CD4-positive, alpha-beta T cell (primary cell): ENCODE measurements at regions not wholly inside any gene's neighbourhood (a gene's known extent, or its start where the extent isn't known, plus 50 kb on each side); places are given as distances from the start of the nearest gene placed in this dataset.

Experiments used
- ATAC-seq: fragments of 200-7000 bp; cut with Tn5 transposase; one replicate; pipeline ENCODE4 v1.10.0; 2022; ENCODE audit warnings: mild to moderate bottlenecking; ENCODE audit not compliant: poor library complexity
- CTCF ChIA-PET: fragments of 350-600 bp; sonication (Branson Sonifier 250); formaldehyde crosslinking; loops from one replicate; lab custom pipeline; 2021; ENCODE audit warnings: antibody characterized with exemption, inconsistent platforms; lab: Charles Lee
- POLR2A ChIA-PET: fragments of 350-600 bp; sonication (Branson Sonifier 250); formaldehyde crosslinking; loops from one replicate; lab custom pipeline; 2021; ENCODE audit warnings: antibody characterized with exemption, inconsistent platforms; lab: Charles Lee
- DNase-seq, 14 experiments: peaks; one replicate each; pipeline ENCODE4 v3.0.0-alpha.2; 2013 to 2020; ENCODE audit warnings: mixed read lengths in 2 of 14
- H3K27ac ChIP-seq, 2 donors: one replicate each; pipeline versions ENCODE4 v1.5.1 to v1.7.0; 2013; ENCODE audit warnings: low read length in 2 of 2, low read depth in 1 of 2, mild to moderate bottlenecking in 1 of 2
- H3K27me3 ChIP-seq, 2 experiments: 1 replicate in 1 of 2; 2 replicates in 1 of 2; pipeline versions ENCODE4 v1.6.1 to v1.7.0; 2013; ENCODE audit warnings: low read length in 2 of 2, control low read depth in 1 of 2, mild to moderate bottlenecking in 1 of 2, moderate library complexity in 1 of 2; ENCODE audit not compliant: insufficient read depth in 2 of 2, control insufficient read depth in 1 of 2
- H3K36me3 ChIP-seq: one replicate; pipeline ENCODE4 v1.6.1; 2013; ENCODE audit warnings: low read length, control low read depth; ENCODE audit not compliant: insufficient read depth
- H3K4me1 ChIP-seq: one replicate; pipeline ENCODE4 v1.6.1; 2013; ENCODE audit warnings: low read length, control low read depth; ENCODE audit not compliant: insufficient read depth
- H3K4me3 ChIP-seq: one replicate; pipeline ENCODE4 v1.5.1; 2013; ENCODE audit warnings: mild to moderate bottlenecking, low read length, moderate library complexity
- H3K9me3 ChIP-seq, 2 experiments: 1 replicate in 1 of 2; 2 replicates in 1 of 2; pipeline versions ENCODE4 v1.6.1 to v1.7.0; 2013; ENCODE audit warnings: low read length in 2 of 2, mild to moderate bottlenecking in 2 of 2, control low read depth in 1 of 2, moderate library complexity in 1 of 2; ENCODE audit not compliant: control insufficient read depth in 1 of 2, insufficient read depth in 1 of 2
- H3K27ac Mint-ChIP-seq: one replicate; pipeline ENCODE4 v1.8.0; 2020; ENCODE audit warnings: mixed read lengths
- H3K27me3 Mint-ChIP-seq: one replicate; pipeline ENCODE4 v1.8.0; 2021; ENCODE audit warnings: mixed read lengths
- H3K36me3 Mint-ChIP-seq: one replicate; pipeline ENCODE4 v1.8.0; 2021; ENCODE audit warnings: low read depth, mixed read lengths
- H3K4me1 Mint-ChIP-seq: one replicate; pipeline ENCODE4 v1.8.0; 2021; ENCODE audit warnings: low read depth, mixed read lengths
- H3K4me3 Mint-ChIP-seq: one replicate; pipeline ENCODE4 v1.8.0; 2020; ENCODE audit warnings: mild to moderate bottlenecking, mixed read lengths
- H3K9me3 Mint-ChIP-seq: one replicate; pipeline ENCODE4 v1.8.0; 2020; ENCODE audit warnings: mixed read lengths
- CTCF ChIP-seq: fragments of 200-600 bp; IDR thresholded peaks from one replicate; pipeline ENCODE4 v1.8.0; 2022; ENCODE audit warnings: antibody characterized with exemption, mild to moderate bottlenecking
- intact Hi-C, 2 experiments: fragments of 100-400 bp; cut with DNase I in 1 of 2; cut with micrococcal nuclease in 1 of 2; formaldehyde crosslinking; loops; one replicate each; pipeline versions ENCODE4 v1.15.1 to v1.9.0; 2023 to 2025; cut with DNase I, micrococcal nuclease

- H3K4me1 ChIP-seq: no peaks in the 10 kb centered on the region
- no peak for TF ChIP-seq CTCF
- H3K9me3 Mint-ChIP-seq: no peaks in the 10 kb centered on the region
- no peaks in the 10 kb centered on the region for H3K9me3 ChIP-seq
- no peaks in the 10 kb centered on the region for H3K4me1 Mint-ChIP-seq
- intact Hi-C loops: no loop called here
- ChIA-PET CTCF (no interaction called here), POLR2A (no interaction called here)
- no peaks in the 10 kb centered on the region for H3K36me3 ChIP-seq
- ATAC-seq (no peak), DNase-seq (no peak)
- H3K27ac Mint-ChIP-seq: no peak overlapping the region
- H3K27ac ChIP-seq: no peak overlapping the region
- no peaks in the 10 kb centered on the region for H3K36me3 Mint-ChIP-seq
- H3K27me3 ChIP-seq: peaks cover 0 to 2% of the 10 kb centered on the region in 2 experiments
- no peak overlapping the region for H3K4me3 ChIP-seq
- H3K27me3 Mint-ChIP-seq: no peaks in the 10 kb centered on the region
- no peak overlapping the region for H3K4me3 Mint-ChIP-seq
These were observed 197.9 kb downstream of the NXPE2 start for GRCh38 chr11:114876234-114876633.

- no peak overlapping the region for H3K27ac Mint-ChIP-seq
- no peak for TF ChIP-seq CTCF
- Histone ChIP-seq H3K27me3 (peaks cover 0 to 2% of the 10 kb centered on the region in 2 experiments), H3K4me3 (no peak overlapping the region), H3K4me1 (no peaks in the 10 kb centered on the region), H3K27ac (no peak overlapping the region), H3K36me3 (no peaks in the 10 kb centered on the region), H3K9me3 (no peaks in the 10 kb centered on the region)
- POLR2A ChIA-PET: no interaction called here
- DNase-seq: no peak
- H3K9me3 Mint-ChIP-seq: no peaks in the 10 kb centered on the region
- CTCF ChIA-PET: no interaction called here
- H3K27me3 Mint-ChIP-seq: no peaks in the 10 kb centered on the region
- H3K4me1 Mint-ChIP-seq: no peaks in the 10 kb centered on the region
- intact Hi-C loops: no loop called here
- no peak overlapping the region for H3K4me3 Mint-ChIP-seq
- ATAC-seq: no peak
- no peaks in the 10 kb centered on the region for H3K36me3 Mint-ChIP-seq
These were observed 199.6 kb downstream of the NXPE2 start for GRCh38 chr11:114877976-114878375.

DNA sequence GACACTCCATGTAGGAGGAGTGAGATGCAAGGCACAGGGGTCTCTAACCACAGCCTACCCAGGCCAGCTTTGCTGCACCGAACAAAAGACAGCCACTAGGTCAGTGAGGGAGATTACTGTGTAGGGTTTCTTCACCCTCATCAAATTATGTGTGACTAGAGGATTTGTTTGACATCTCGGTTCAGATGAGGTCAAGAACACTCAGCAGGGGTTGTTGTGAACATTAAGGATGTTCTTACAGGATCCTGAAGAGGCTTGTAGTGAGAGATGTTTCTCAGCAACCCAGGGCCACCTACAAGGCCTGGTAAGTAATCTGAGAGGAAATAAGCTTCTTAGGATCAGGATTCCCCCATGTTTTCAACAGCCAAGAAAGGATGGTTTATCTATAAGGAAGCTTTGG is 202.1 kb downstream of the NXPE2 start:
- H3K27me3 Mint-ChIP-seq: no peaks in the 10 kb centered on the region
- H3K9me3 ChIP-seq: no peaks in the 10 kb centered on the region
- no peak overlapping the region for H3K4me3 Mint-ChIP-seq
- H3K9me3 Mint-ChIP-seq: peaks cover 3% of the 10 kb centered on the region
- intact Hi-C loops: no loop called here
- no peaks in the 10 kb centered on the region for H3K36me3 ChIP-seq
- H3K4me3 ChIP-seq: no peak overlapping the region
- ChIA-PET CTCF (no interaction called here), POLR2A (no interaction called here)
- H3K36me3 Mint-ChIP-seq: no peaks in the 10 kb centered on the region
- H3K27ac Mint-ChIP-seq: no peak overlapping the region
- no peaks in the 10 kb centered on the region for H3K27me3 ChIP-seq
- DNase-seq (no peak), ATAC-seq (no peak)
- H3K27ac ChIP-seq: no peak overlapping the region
- TF ChIP-seq CTCF: no peak
- no peaks in the 10 kb centered on the region for H3K4me1 ChIP-seq
- no peaks in the 10 kb centered on the region for H3K4me1 Mint-ChIP-seq
